GM21423 (cell line): ENCODE measurements at regions not wholly inside any gene's neighbourhood (a gene's known extent, or its start where the extent isn't known, plus 50 kb on each side); places are given as distances from the start of the nearest gene placed in this dataset.
"Not testable (repeated sequence)": the region's sequence is repeated elsewhere in the genome, so short reads cannot be mapped to it uniquely, and the experiment has no call there.

Source experiments
- ATAC-seq: cut with Tn5 transposase; IDR thresholded peaks from one replicate; pipeline ENCODE4 v1.9.1; 2021; ENCODE audit warnings: mild to moderate bottlenecking, moderate library complexity; ENCODE audit not compliant: unreplicated experiment

GRCh38 chr16:65315081-65315780 is 193.4 kb upstream of the CDH11 start:
- no peak for ATAC-seq

- no peak for ATAC-seq
Observed at GRCh38 chr16:65314627-65315008, 192.8 kb upstream of the CDH11 start.

- ATAC-seq, result no peak
Observed at GRCh38 chr16:65313936-65314626, 192.2 kb upstream of the CDH11 start.

DNA sequence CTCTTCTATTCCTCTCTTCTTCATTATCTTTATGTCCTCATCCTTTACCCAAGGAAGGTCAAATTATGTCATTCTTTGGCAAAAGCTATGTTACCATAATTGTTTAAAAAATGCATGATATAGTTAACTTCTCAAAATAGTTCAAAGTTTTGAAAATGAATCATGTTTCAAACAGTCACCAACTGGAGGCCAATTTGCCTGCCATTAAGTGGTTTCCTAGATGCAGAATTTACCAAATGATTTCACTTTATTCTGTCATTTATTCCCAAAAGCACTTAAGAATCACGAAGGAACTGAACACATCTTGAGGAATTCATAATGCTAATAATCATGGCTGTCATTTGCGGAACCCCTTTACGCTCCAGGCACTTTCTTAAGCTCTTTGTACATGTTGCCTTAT is 190.9 kb upstream of the CDH11 start:
- no peak for ATAC-seq

DNA sequence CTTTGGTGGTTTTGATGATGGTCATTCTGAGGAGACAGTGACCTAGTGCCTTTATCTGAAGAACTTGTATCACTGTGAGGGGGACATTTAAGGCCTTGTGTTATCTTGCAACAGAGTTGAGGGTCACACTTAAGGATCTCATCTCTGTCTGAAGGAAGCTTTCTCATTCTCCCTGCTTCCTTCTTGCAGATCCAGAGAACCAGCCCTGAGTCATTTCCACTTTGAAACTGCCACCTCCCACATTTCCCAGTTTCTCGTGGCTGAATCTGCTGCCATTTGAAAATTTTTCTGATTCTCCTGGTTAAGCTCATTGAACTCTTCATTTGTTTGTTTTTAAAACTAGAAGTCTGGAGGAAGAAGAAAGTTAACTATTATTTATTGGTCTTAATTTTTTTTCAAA is 190.2 kb upstream of the CDH11 start:
- no peak for ATAC-seq

DNA sequence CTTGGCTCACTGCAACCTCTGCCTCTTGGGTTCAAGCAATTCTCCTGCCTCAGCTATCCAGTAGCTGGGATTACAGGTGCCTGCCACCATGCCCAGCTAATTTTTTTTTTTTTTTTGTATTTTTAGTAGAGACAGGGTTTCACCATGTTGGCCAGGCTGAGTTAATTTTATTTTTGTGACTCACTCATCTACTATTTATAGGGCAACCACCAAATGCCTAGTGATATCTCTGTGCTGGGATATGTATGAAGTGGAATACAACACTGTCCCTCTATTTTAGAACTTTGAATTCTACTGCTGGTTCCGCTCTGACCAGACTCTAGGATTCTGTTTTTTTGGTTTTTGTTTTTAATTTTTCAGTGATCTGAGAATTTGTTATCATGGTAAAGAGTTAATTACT is 188.6 kb upstream of the CDH11 start:
- ATAC-seq, result not testable (repeated sequence)

GRCh38 chr16:65309354-65309753 is 187.5 kb upstream of the CDH11 start:
- no peak for ATAC-seq

- ATAC-seq, result no peak
Observed at GRCh38 chr16:65308506-65308905, 186.6 kb upstream of the CDH11 start.

GRCh38 chr16:65307286-65307685 is 185.4 kb upstream of the CDH11 start:
- ATAC-seq, result no peak

GRCh38 chr16:65306722-65307121 is 184.9 kb upstream of the CDH11 start:
- ATAC-seq, result no peak

GRCh38 chr16:65306300-65306699 is 184.4 kb upstream of the CDH11 start:
- no peak for ATAC-seq

- no peak for ATAC-seq
Observed at GRCh38 chr16:65305266-65305959, 183.6 kb upstream of the CDH11 start.

DNA sequence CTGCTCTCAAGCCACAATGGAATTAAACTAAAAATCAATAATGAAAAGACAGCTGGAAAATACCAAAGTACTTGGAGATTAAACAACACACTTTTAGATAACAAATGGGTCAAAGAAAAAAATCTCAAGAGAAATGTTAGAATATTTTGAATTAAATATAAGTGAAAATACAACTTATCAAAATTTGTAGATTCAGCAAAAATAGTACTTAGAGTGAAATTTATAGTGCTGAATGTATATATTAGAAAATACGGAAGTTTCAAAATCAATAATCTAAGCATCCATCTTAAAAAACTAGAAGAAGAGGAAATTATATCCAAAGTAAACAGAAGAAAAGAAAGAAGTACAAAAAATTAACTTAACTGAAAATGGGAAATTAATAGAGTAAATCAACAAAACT is 179.2 kb upstream of the CDH11 start:
- ATAC-seq, result no peak

DNA sequence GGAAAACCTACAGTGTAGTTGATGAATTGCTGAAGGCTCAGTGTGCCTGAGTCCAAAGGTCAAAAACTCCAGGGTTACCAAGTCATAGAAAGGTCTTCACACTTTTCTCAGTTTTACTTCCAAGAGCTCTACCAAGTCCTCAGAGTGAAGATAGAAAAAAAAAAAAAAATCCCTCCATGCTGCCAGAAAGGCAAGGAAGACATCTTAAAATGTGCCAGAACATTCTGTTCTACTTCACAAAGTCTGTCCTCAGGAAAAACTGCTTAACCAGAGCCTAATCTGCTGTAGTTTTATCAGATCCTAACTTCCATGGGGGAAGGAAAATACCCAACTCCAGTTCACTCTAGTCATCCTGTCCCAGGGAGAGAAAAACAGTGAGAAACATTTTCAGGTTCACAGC is 175.6 kb upstream of the CDH11 start:
- no peak for ATAC-seq

DNA sequence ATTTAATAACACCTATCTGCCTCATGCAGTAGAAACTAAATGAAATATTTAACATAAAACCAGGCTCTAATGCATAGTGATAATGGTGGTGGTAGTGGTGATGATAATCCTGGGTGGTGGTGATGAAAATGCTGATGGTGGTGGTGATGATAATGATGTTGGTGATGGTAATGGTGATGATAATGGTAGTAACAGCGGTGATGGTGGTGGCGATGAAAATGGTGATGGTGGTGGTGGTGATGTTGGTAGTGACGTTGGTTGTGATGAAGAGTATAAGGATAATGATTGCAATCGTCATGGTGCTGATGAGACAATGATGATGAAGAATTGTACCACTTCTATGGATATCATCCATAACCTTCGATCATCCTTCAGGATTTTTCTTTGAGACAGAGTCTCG is 173.7 kb upstream of the CDH11 start:
- no peak for ATAC-seq

DNA sequence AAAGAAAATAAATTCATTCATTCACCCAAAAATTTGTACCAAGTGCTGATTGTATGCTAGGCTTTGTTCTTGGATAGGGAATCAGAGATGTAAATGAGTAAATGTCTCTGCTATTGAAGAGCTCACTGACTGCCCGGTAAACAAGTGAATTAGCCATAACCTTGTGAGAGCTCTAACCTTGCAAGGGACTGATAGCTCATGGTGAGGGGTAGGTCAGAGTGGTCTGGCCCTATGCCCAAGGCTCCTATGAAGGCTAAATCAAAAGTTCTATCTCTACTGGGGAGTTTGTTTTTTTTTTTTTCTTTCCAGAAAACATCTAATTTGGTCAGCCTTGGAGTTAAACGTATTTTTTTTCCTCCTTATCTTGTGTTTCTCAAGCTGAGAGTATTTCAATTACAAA is 172.8 kb upstream of the CDH11 start:
- ATAC-seq, result no peak

- no peak for ATAC-seq
Observed at GRCh38 chr16:65294165-65294564, 172.3 kb upstream of the CDH11 start.

DNA sequence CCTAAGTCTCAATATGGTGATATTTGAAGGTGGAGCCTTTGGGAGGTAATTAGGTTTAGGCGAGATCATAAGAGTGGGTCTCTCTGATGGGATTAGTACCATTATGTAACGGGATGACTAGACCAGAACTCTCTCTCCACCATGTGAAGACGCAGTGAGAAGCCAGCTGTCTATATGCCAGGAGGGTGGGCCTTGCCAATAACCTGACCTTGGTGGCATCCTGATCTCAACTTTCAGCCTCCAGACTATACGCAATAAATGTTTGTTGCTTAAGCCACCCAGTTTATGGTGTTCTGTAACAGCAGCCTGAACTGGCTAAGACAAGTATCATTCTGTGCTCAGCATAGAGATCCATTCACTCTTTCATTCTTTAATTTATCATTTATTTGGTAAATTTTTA is 167.2 kb upstream of the CDH11 start:
- no peak for ATAC-seq

DNA sequence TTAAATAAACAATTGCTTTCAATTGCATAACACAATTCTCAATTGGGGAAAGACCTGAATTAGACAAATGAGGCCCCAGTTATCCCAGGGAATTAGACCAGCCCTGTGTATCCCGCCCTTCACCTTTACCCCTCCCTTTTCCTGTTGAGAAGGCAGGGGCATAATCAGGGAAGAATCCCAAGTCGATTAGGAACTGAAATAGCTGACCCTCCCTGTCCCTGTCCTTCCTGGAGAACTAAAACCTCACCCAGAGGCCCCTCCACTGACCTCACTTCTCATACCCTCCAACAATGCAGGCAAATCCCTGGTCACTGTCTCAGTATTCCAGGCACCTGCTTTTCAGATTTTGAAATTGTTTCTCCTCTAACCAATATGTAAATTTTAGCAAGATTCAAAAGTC is 165.4 kb upstream of the CDH11 start:
- no peak for ATAC-seq

- no peak for ATAC-seq
Observed at GRCh38 chr16:65285128-65286048, 163.5 kb upstream of the CDH11 start.

DNA sequence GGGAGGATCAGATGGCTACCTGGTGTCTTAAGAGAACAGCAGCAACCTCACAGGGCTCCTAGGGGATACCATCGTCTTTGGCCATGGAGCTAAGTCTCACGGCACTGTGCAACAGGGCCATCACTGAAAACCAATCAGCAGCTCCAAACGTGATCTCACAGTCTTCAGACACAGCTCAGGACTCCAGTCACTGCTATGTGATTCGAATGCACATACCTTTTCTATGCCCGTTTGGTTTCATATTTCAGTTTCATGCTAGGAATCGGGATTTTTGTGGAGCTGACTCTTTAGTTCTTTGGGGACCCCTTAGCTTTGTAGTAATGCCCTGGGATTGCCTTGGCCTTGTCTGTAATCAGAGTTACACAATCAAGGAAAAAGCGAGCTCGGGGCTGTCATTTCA is 162.8 kb upstream of the CDH11 start:
- no peak for ATAC-seq
